H1 (cell line): ENCODE measurements at regions not wholly inside any gene's neighbourhood (a gene's known extent, or its start where the extent isn't known, plus 50 kb on each side); places are given as distances from the start of the nearest gene placed in this dataset.

Source experiments
- EGR1 ChIP-seq: IDR thresholded peaks from 2 replicates; pipeline ENCODE4 v1.6.1; 2011; ENCODE audit warnings: low read depth, low read length, borderline replicate concordance
- JUND ChIP-seq: IDR thresholded peaks from 2 replicates; pipeline ENCODE4 v1.6.1; 2011; ENCODE audit warnings: mild to moderate bottlenecking, improper control_type of control experiment, low read length
- KDM1A ChIP-seq: fragments of 200-600, 300-600 bp; sonication (generic); IDR thresholded peaks from 2 replicates; pipeline ENCODE4 v1.7.1; 2016; ENCODE audit warnings: mild to moderate bottlenecking, low read length, borderline replicate concordance
- NANOG ChIP-seq: IDR thresholded peaks from 2 replicates; pipeline ENCODE4 v1.6.1; 2011; ENCODE audit warnings: low read length, low read depth, mild to moderate bottlenecking, inconsistent platforms; ENCODE audit not compliant: insufficient read depth, poor library complexity, severe bottlenecking
- SIX5 ChIP-seq: IDR thresholded peaks from 2 replicates; pipeline ENCODE4 v1.6.1; 2011; ENCODE audit warnings: mild to moderate bottlenecking, low read depth, low read length
- TF ChIP-seq, protein P1 (sequence below): IDR thresholded peaks from 2 replicates; pipeline ENCODE4 v1.6.1; 2011; ENCODE audit warnings: low read length, improper control_type of control experiment

- no peak for TF ChIP-seq KDM1A
- TF ChIP-seq NANOG: no peak
- no peak for TF ChIP-seq EGR1
- no peak for TF ChIP-seq SIX5
- TF ChIP-seq, protein P1, sequence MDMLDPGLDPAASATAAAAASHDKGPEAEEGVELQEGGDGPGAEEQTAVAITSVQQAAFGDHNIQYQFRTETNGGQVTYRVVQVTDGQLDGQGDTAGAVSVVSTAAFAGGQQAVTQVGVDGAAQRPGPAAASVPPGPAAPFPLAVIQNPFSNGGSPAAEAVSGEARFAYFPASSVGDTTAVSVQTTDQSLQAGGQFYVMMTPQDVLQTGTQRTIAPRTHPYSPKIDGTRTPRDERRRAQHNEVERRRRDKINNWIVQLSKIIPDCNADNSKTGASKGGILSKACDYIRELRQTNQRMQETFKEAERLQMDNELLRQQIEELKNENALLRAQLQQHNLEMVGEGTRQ: no peak
- TF ChIP-seq JUND: no peak
These were observed 227.8 kb downstream of the TANC2 start (continued) for GRCh38 chr17:63193827-63194226.
